ENCODE measurements at regions not wholly inside any gene's neighbourhood (a gene's known extent, or its start where the extent isn't known, plus 50 kb on each side); places are given as distances from the start of the nearest gene placed in this dataset.
"Not testable (repeated sequence)": the region's sequence is repeated elsewhere in the genome, so short reads cannot be mapped to it uniquely, and the experiment has no call there.

- Histone ChIP-seq H3K4me3 (no peak overlapping the region), H3K27ac (peak overlapping the region in 3 of 21 experiments; percentile 22 to 51 (median 50))
Measured at GRCh38 chr6:150681578-150682395, 82.1 kb downstream of the PLEKHG1 start.

- Histone ChIP-seq H3K4me3 (no peak overlapping the region), H3K27ac (peak overlapping the region in 6 of 21 experiments; percentile 2 to 82 (median 30))
Measured at GRCh38 chr6:150683320-150683719, 83.6 kb downstream of the PLEKHG1 start.

- H3K27ac ChIP-seq: peak overlapping the region in 9 of 21 experiments; percentile 2 to 82 (median 37)
- H3K4me3 ChIP-seq: no peak overlapping the region
Measured at GRCh38 chr6:150684161-150684560, 84.5 kb downstream of the PLEKHG1 start.

GRCh38 chr6:150684714-150685459 is 85.2 kb downstream of the PLEKHG1 start:
- peak overlapping the region in 7 of 21 experiments; percentile 17 to 76 (median 56) for H3K27ac ChIP-seq
- H3K4me3 ChIP-seq: no peak overlapping the region

GRCh38 chr6:150685860-150686259 is 86.2 kb downstream of the PLEKHG1 start:
- H3K4me3 ChIP-seq: no peak overlapping the region
- peak overlapping the region in 5 of 21 experiments; percentile 5 to 76 (median 56) for H3K27ac ChIP-seq

GRCh38 chr6:150686566-150686965 is 86.9 kb downstream of the PLEKHG1 start:
- Histone ChIP-seq H3K4me3 (peak overlapping the region in 2 of 7 experiments; percentile 15 to 21), H3K27ac (peak overlapping the region in 15 of 21 experiments; percentile 1 to 75 (median 48))

GRCh38 chr6:150687508-150687907 is 87.8 kb downstream of the PLEKHG1 start:
- Histone ChIP-seq H3K4me3 (peak overlapping the region in 1 of 7 experiments; percentile 21), H3K27ac (peak overlapping the region in 14 of 21 experiments; percentile 1 to 75 (median 46))

- no peak overlapping the region for H3K27ac ChIP-seq
- no peak overlapping the region for H3K4me3 ChIP-seq
Measured at GRCh38 chr6:150689900-150690590, 90.4 kb downstream of the PLEKHG1 start.

- Histone ChIP-seq H3K27ac (no peak overlapping the region), H3K4me3 (no peak overlapping the region)
Measured at GRCh38 chr6:150690681-150691080, 91.0 kb downstream of the PLEKHG1 start.

- peak overlapping the region in 2 of 21 experiments; percentile 13 to 26 for H3K27ac ChIP-seq
- H3K4me3 ChIP-seq: no peak overlapping the region
Measured at GRCh38 chr6:150691463-150691862, 91.8 kb downstream of the PLEKHG1 start.

GRCh38 chr6:150692604-150693003 is 92.9 kb downstream of the PLEKHG1 start:
- H3K27ac ChIP-seq: no peak overlapping the region

GRCh38 chr6:150694889-150695288 is 95.2 kb downstream of the PLEKHG1 start:
- Histone ChIP-seq H3K27ac (no peak overlapping the region), H3K4me3 (no peak overlapping the region)

More at GRCh38 chr6:150692604-150693003, 92.9 kb downstream of the PLEKHG1 start:
- H3K4me3 ChIP-seq: no peak overlapping the region

GRCh38 chr6:150695652-150696051 is 96.0 kb downstream of the PLEKHG1 start:
- H3K27ac ChIP-seq: no peak overlapping the region
- no peak overlapping the region for H3K4me3 ChIP-seq

GRCh38 chr6:150696190-150696589 is 96.5 kb downstream of the PLEKHG1 start:
- H3K27ac ChIP-seq: no peak overlapping the region
- H3K4me3 ChIP-seq: no peak overlapping the region

GRCh38 chr6:150696918-150697317 is 97.2 kb downstream of the PLEKHG1 start:
- not testable (repeated sequence) for H3K27ac ChIP-seq, H3K4me3 ChIP-seq

GRCh38 chr6:150697515-150697914 is 97.8 kb downstream of the PLEKHG1 start:
- no peak overlapping the region for H3K4me3 ChIP-seq
- H3K27ac ChIP-seq: no peak overlapping the region

- no peak overlapping the region for H3K4me3 ChIP-seq
- H3K27ac ChIP-seq: no peak overlapping the region
Measured at GRCh38 chr6:150698391-150698790, 98.7 kb downstream of the PLEKHG1 start.

- no peak overlapping the region for H3K4me3 ChIP-seq
- H3K27ac ChIP-seq: no peak overlapping the region
Measured at GRCh38 chr6:150702675-150703074, 103.0 kb downstream of the PLEKHG1 start.

- no peak overlapping the region for H3K4me3 ChIP-seq
Measured at GRCh38 chr6:150704447-150705192, 104.9 kb downstream of the PLEKHG1 start.

More at GRCh38 chr6:150704447-150705192, 104.9 kb downstream of the PLEKHG1 start:
- peak overlapping the region in 5 of 21 experiments; percentile 14 to 36 (median 19) for H3K27ac ChIP-seq
